ENCODE measurements at regions not wholly inside any gene's neighbourhood (a gene's known extent, or its start where the extent isn't known, plus 50 kb on each side); places are given as distances from the start of the nearest gene placed in this dataset.

DNA sequence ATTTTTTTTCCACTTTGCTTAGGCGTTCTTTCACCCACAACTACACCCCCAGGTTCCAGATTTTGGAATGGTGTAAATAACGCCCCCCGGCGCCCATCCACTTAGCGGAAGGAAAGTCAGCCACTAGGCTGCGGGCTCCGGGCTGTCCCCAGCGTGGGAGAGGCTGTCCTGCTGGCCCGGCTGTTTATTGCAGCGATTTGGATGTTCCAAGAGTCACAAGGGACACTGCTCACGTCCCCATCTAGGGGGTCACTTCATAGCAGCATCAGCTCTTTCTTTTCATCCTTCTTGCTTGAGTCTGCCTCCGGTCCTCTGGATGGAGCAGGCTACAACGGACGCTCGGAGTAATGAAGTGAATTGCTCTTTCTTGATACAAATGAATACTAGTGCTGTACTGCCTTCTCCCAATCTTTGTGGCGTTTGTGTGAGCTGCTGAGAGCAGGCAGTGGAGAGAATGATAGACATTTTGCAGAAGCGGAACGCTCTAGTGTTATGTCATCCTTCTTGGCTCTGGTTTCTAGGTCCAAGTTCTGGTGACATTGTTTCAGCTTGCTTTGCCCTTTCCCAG, 50.7 kb upstream of the PAIP2B start:
- Histone ChIP-seq H2AFZ (ENCODE audit: low read length) (peak overlapping the region; percentile 97), H2BK120ac (ENCODE audit: low read depth, low read length) (no peak overlapping the region), H3K9me3 (replicated peaks in 1 of 2; ENCODE audit: control insufficient read depth in 2 of 2, insufficient read depth in 1 of 2, low read depth in 1 of 2, low read length in 2 of 2) (peaks cover 0 to 3% of the 10 kb centered on the region in 2 donors), H2BK5ac (ENCODE audit: low read length) (no peak overlapping the region), H3K4ac (ENCODE audit: low read length) (no peak overlapping the region), H3K4me2 (ENCODE audit: insufficient read depth, low read length, poor library complexity, severe bottlenecking) (peak overlapping the region; percentile 69), H3K14ac (ENCODE audit: low read length) (no peak overlapping the region), H3K36me3 (replicated peaks in 1 of 2; ENCODE audit: control insufficient read depth in 2 of 2, insufficient read depth in 2 of 2, low read length in 2 of 2) (no peaks in the 10 kb centered on the region), H2AK5ac (ENCODE audit: low read depth, low read length) (no peak overlapping the region), H3K27me3 (ENCODE audit: control insufficient read depth in 3 of 3, insufficient read depth in 3 of 3, low read depth in 1 of 3, low read length in 3 of 3) (peaks cover 0 to 7% (median 4%) of the 10 kb centered on the region in 3 experiments), H2BK15ac (ENCODE audit: low read length) (no peak overlapping the region), H3K4me3 (ENCODE audit: low read length in 2 of 2) (peak overlapping the region; percentile 68 to 85), H4K91ac (ENCODE audit: low read depth, low read length, poor library complexity) (no peak overlapping the region), H3K4me1 (ENCODE audit: control insufficient read depth in 2 of 2, insufficient read depth in 1 of 2, low read depth in 1 of 2, low read length in 2 of 2) (peaks cover 3 to 9% of the 10 kb centered on the region in 2 donors), H3K9ac (ENCODE audit: low read depth, low read length, poor library complexity) (no peak overlapping the region), H4K8ac (ENCODE audit: low read depth, low read length) (no peak overlapping the region), H2BK12ac (ENCODE audit: low read length) (no peak overlapping the region), H3K27ac (replicated peaks; ENCODE audit: low read length) (no peak overlapping the region), H3K18ac (ENCODE audit: low read length) (no peak overlapping the region), H3K79me1 (ENCODE audit: low read depth, low read length) (no peaks in the 10 kb centered on the region), H3K23ac (ENCODE audit: low read depth, low read length, poor library complexity) (no peak overlapping the region)
- DNase-seq (ENCODE audit: low spot score) = peak; percentile 60
- no CpG with 5 or more reads among the region's 18 CpGs for WGBS, 2 donors (ENCODE audit: extremely low coverage in 2 of 2, insufficient read length in 2 of 2, insufficient replicate concordance in 1 of 2)

DNA sequence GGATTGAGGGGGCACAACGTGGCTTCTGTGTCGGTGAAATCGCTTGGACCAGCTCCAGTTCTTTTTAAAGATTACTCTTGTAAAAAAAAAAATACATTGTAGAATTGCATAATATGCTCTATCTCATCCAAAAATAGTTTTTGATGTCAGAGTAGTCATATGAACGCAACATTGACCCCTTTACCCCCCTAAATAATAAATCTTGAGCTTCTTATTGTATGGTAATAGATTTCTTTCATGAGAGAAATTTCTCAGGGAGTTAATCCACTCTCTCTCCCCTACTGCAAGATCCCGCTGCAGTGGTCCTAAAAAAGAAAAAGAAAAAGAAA, 50.2 kb upstream of the PAIP2B start:
- H3K4ac ChIP-seq (ENCODE audit: low read length) = no peak overlapping the region
- H3K9me3 ChIP-seq (replicated peaks in 1 of 2; ENCODE audit: control insufficient read depth in 2 of 2, insufficient read depth in 1 of 2, low read depth in 1 of 2, low read length in 2 of 2) = peaks cover 0 to 3% of the 10 kb centered on the region in 2 donors
- peak overlapping the region; percentile 87 for H2BK15ac ChIP-seq (ENCODE audit: low read length)
- no peaks in the 10 kb centered on the region for H3K36me3 ChIP-seq (replicated peaks in 1 of 2; ENCODE audit: control insufficient read depth in 2 of 2, insufficient read depth in 2 of 2, low read length in 2 of 2)
- H2AK5ac ChIP-seq (ENCODE audit: low read depth, low read length) = no peak overlapping the region
- H3K4me2 ChIP-seq (ENCODE audit: insufficient read depth, low read length, poor library complexity, severe bottlenecking) = peak overlapping the region; percentile 91
- no peak overlapping the region for H3K14ac ChIP-seq (ENCODE audit: low read length)
- no peak overlapping the region for H4K8ac ChIP-seq (ENCODE audit: low read depth, low read length)
- H3K23ac ChIP-seq (ENCODE audit: low read depth, low read length, poor library complexity) = peak overlapping the region; percentile 89
- H3K18ac ChIP-seq (ENCODE audit: low read length) = peak overlapping the region; percentile 94
- H2BK5ac ChIP-seq (ENCODE audit: low read length) = no peak overlapping the region
- H3K4me1 ChIP-seq (ENCODE audit: control insufficient read depth in 2 of 2, insufficient read depth in 1 of 2, low read depth in 1 of 2, low read length in 2 of 2) = peaks cover 3 to 9% of the 10 kb centered on the region in 2 donors
- peaks cover 0 to 7% (median 4%) of the 10 kb centered on the region in 3 experiments for H3K27me3 ChIP-seq (ENCODE audit: control insufficient read depth in 3 of 3, insufficient read depth in 3 of 3, low read depth in 1 of 3, low read length in 3 of 3)
- H2BK120ac ChIP-seq (ENCODE audit: low read depth, low read length) = no peak overlapping the region
- no peak overlapping the region for H3K9ac ChIP-seq (ENCODE audit: low read depth, low read length, poor library complexity)
- peak overlapping the region; percentile 97 for H2AFZ ChIP-seq (ENCODE audit: low read length)
- H3K27ac ChIP-seq (replicated peaks; ENCODE audit: low read length) = no peak overlapping the region
- peak overlapping the region; percentile 72 to 85 for H3K4me3 ChIP-seq (ENCODE audit: low read length in 2 of 2)
- no CpG with 5 or more reads among the region's 5 CpGs for WGBS, 2 donors (ENCODE audit: extremely low coverage in 2 of 2, insufficient read length in 2 of 2, insufficient replicate concordance in 1 of 2)
- H3K79me1 ChIP-seq (ENCODE audit: low read depth, low read length) = no peaks in the 10 kb centered on the region
- DNase-seq (ENCODE audit: low spot score) = no peak
- no peak overlapping the region for H4K91ac ChIP-seq (ENCODE audit: low read depth, low read length, poor library complexity)
- H2BK12ac ChIP-seq (ENCODE audit: low read length) = no peak overlapping the region

- H2AFZ ChIP-seq (ENCODE audit: low read length) = peak overlapping the region; percentile 97
- H3K4me2 ChIP-seq (ENCODE audit: insufficient read depth, low read length, poor library complexity, severe bottlenecking) = peak overlapping the region; percentile 91
- H3K23ac ChIP-seq (ENCODE audit: low read depth, low read length, poor library complexity) = peak overlapping the region; percentile 89
- H3K9ac ChIP-seq (ENCODE audit: low read depth, low read length, poor library complexity) = peak overlapping the region; percentile 80
- peak overlapping the region; percentile 87 for H2BK15ac ChIP-seq (ENCODE audit: low read length)
- H2AK5ac ChIP-seq (ENCODE audit: low read depth, low read length) = peak overlapping the region; percentile 45
- H3K4ac ChIP-seq (ENCODE audit: low read length) = no peak overlapping the region
- DNase-seq (ENCODE audit: low spot score) = peak; percentile 86
- H2BK120ac ChIP-seq (ENCODE audit: low read depth, low read length) = no peak overlapping the region
- H4K91ac ChIP-seq (ENCODE audit: low read depth, low read length, poor library complexity) = no peak overlapping the region
- no CpG with 5 or more reads among the region's 93 CpGs for WGBS, 2 donors (ENCODE audit: extremely low coverage in 2 of 2, insufficient read length in 2 of 2, insufficient replicate concordance in 1 of 2)
- H3K27me3 ChIP-seq (ENCODE audit: control insufficient read depth in 3 of 3, insufficient read depth in 3 of 3, low read depth in 1 of 3, low read length in 3 of 3) = peaks cover 0 to 7% (median 4%) of the 10 kb centered on the region in 3 experiments
- H2BK12ac ChIP-seq (ENCODE audit: low read length) = peak overlapping the region; percentile 58
- no peak overlapping the region for H3K14ac ChIP-seq (ENCODE audit: low read length)
- peaks cover 0 to 3% of the 10 kb centered on the region in 2 donors for H3K9me3 ChIP-seq (replicated peaks in 1 of 2; ENCODE audit: control insufficient read depth in 2 of 2, insufficient read depth in 1 of 2, low read depth in 1 of 2, low read length in 2 of 2)
- peak overlapping the region; percentile 72 to 85 for H3K4me3 ChIP-seq (ENCODE audit: low read length in 2 of 2)
- peaks cover 3 to 9% of the 10 kb centered on the region in 2 donors for H3K4me1 ChIP-seq (ENCODE audit: control insufficient read depth in 2 of 2, insufficient read depth in 1 of 2, low read depth in 1 of 2, low read length in 2 of 2)
- H3K27ac ChIP-seq (replicated peaks; ENCODE audit: low read length) = no peak overlapping the region
- H3K79me1 ChIP-seq (ENCODE audit: low read depth, low read length) = no peaks in the 10 kb centered on the region
- peak overlapping the region; percentile 94 for H3K18ac ChIP-seq (ENCODE audit: low read length)
- H2BK5ac ChIP-seq (ENCODE audit: low read length) = no peak overlapping the region
- H3K36me3 ChIP-seq (replicated peaks in 1 of 2; ENCODE audit: control insufficient read depth in 2 of 2, insufficient read depth in 2 of 2, low read length in 2 of 2) = no peaks in the 10 kb centered on the region
- no peak overlapping the region for H4K8ac ChIP-seq (ENCODE audit: low read depth, low read length)
Observed at GRCh38 chr2:71276311-71277146, 49.6 kb upstream of the PAIP2B start.
